Gastroesophageal sphincter (tissue), 4 donors: ENCODE measurements at regions not wholly inside any gene's neighbourhood (a gene's known extent, or its start where the extent isn't known, plus 50 kb on each side); places are given as distances from the start of the nearest gene placed in this dataset.

Source experiments
- ATAC-seq: fragments of 150-250 bp; one replicate; pipeline ENCODE4 v1.9.1; 2016; ENCODE audit warnings: mild to moderate bottlenecking, moderate library complexity
- H3K27ac ChIP-seq, 4 donors: fragments of 200-600 bp; sonication (generic) in 3 of 4; 1 replicate in 3 of 4; 2 replicates in 1 of 4; pipeline ENCODE4 v1.5.1; 2016 to 2019
- H3K27me3 ChIP-seq: fragments of 200-600 bp; sonication (generic); one replicate; pipeline ENCODE4 v1.5.1; 2019
- H3K36me3 ChIP-seq, 2 donors: fragments of 200-600 bp; sonication (generic); one replicate each; pipeline ENCODE4 v1.5.1; 2019; ENCODE audit warnings: control low read depth in 1 of 2
- H3K4me1 ChIP-seq, 3 donors: fragments of 200-600 bp; sonication (generic); 1 replicate in 2 of 3; 2 replicates in 1 of 3; pipeline ENCODE4 v1.5.1; 2016 to 2019; ENCODE audit warnings: control low read depth in 2 of 3
- H3K4me3 ChIP-seq, 2 donors: fragments of 200-600 bp; sonication (generic); one replicate each; pipeline ENCODE4 v1.5.1; 2019; ENCODE audit warnings: mild to moderate bottlenecking in 1 of 2, moderate library complexity in 1 of 2
- H3K9me3 ChIP-seq, 3 donors: fragments of 200-600 bp; sonication (generic); one replicate each; pipeline ENCODE4 v1.5.1; 2017 to 2019; ENCODE audit warnings: control low read depth in 2 of 3
- CTCF ChIP-seq, 4 experiments: fragments of 200-600 bp in 2 of 4; fragments of 450-650 bp in 2 of 4; sonication (generic) in 1 of 4; IDR thresholded peaks; one replicate each; pipeline ENCODE4 v1.5.1; 2017 to 2019; ENCODE audit warnings: antibody characterized with exemption in 4 of 4, mild to moderate bottlenecking in 2 of 4, moderate library complexity in 2 of 4
- EP300 ChIP-seq: sonication (generic); formaldehyde crosslinking; IDR thresholded peaks from one replicate; pipeline ENCODE4 v1.6.1; 2017; ENCODE audit warnings: antibody characterized with exemption, mild to moderate bottlenecking
- POLR2A ChIP-seq, 2 donors: fragments of 450-650 bp; IDR thresholded peaks; one replicate each; pipeline ENCODE4 v1.6.1; 2017; ENCODE audit warnings: antibody characterized with exemption in 2 of 2, mild to moderate bottlenecking in 2 of 2, moderate library complexity in 1 of 2
- POLR2AphosphoS5 ChIP-seq: sonication (generic); formaldehyde crosslinking; IDR thresholded peaks from one replicate; pipeline ENCODE4 v1.6.1; 2017; ENCODE audit warnings: antibody characterized with exemption
- WGBS, 2 donors: methylation state at CpG; one replicate each; pipeline ENCODE4 v1.1.5; 2018; ENCODE audit warnings: low coverage in 1 of 2; 5-methylcytosine and 5-hydroxymethylcytosine counted together

GRCh38 chr11:109954534-109954933 lies 138.7 kb upstream of the ZC3H12C start:
- Histone ChIP-seq H3K27me3 (no peaks in the 10 kb centered on the region), H3K36me3 (no peaks in the 10 kb centered on the region), H3K4me3 (no peak overlapping the region), H3K9me3 (no peaks in the 10 kb centered on the region), H3K27ac (no peak overlapping the region), H3K4me1 (no peaks in the 10 kb centered on the region)
- TF ChIP-seq CTCF (IDR thresholded peaks at IDR 0.05) (no peak), POLR2AphosphoS5 (no peak), POLR2A (IDR thresholded peaks at IDR 0.05) (no peak), EP300 (no peak)
- no peak for ATAC-seq
- 88 to 100% methylated on average over 1 to 2 of the region's 2 CpGs for WGBS, 2 donors

- H3K27ac ChIP-seq, result no peak overlapping the region
- H3K4me1 ChIP-seq, result peaks cover 0 to 7% (median 0%) of the 10 kb centered on the region in 3 donors
- no peak overlapping the region for H3K4me3 ChIP-seq
- no peak for ATAC-seq
- 76 to 83% methylated on average over 3 of the region's 3 CpGs for WGBS, 2 donors
- TF ChIP-seq EP300 (no peak), CTCF (IDR thresholded peaks at IDR 0.05) (no peak), POLR2AphosphoS5 (no peak), POLR2A (IDR thresholded peaks at IDR 0.05) (no peak)
- H3K27me3 ChIP-seq, result no peaks in the 10 kb centered on the region
- H3K9me3 ChIP-seq, result no peaks in the 10 kb centered on the region
- H3K36me3 ChIP-seq, result no peaks in the 10 kb centered on the region
Measured at GRCh38 chr11:109956124-109956793, 136.9 kb upstream of the ZC3H12C start.

- H3K9me3 ChIP-seq, result no peaks in the 10 kb centered on the region
- H3K27me3 ChIP-seq, result no peaks in the 10 kb centered on the region
- ATAC-seq, result no peak
- 68 to 81% methylated on average over 5 to 6 of the region's 6 CpGs for WGBS, 2 donors
- no peak overlapping the region for H3K27ac ChIP-seq
- no peak overlapping the region for H3K4me3 ChIP-seq
- TF ChIP-seq POLR2AphosphoS5 (no peak), CTCF (IDR thresholded peaks at IDR 0.05) (no peak), EP300 (no peak), POLR2A (IDR thresholded peaks at IDR 0.05) (no peak)
- H3K4me1 ChIP-seq, result peaks cover 0 to 7% (median 0%) of the 10 kb centered on the region in 3 donors
- H3K36me3 ChIP-seq, result no peaks in the 10 kb centered on the region
Measured at GRCh38 chr11:109957000-109957399, 136.2 kb upstream of the ZC3H12C start.

GRCh38 chr11:109957601-109958000 lies 135.6 kb upstream of the ZC3H12C start:
- H3K4me3 ChIP-seq, result no peak overlapping the region
- H3K27ac ChIP-seq, result no peak overlapping the region
- peaks cover 0 to 7% (median 0%) of the 10 kb centered on the region in 3 donors for H3K4me1 ChIP-seq
- no peaks in the 10 kb centered on the region for H3K27me3 ChIP-seq
- no peaks in the 10 kb centered on the region for H3K36me3 ChIP-seq
- no peak for ATAC-seq
- H3K9me3 ChIP-seq, result no peaks in the 10 kb centered on the region
- TF ChIP-seq EP300 (no peak), POLR2AphosphoS5 (no peak), POLR2A (IDR thresholded peaks at IDR 0.05) (no peak), CTCF (IDR thresholded peaks at IDR 0.05) (no peak)

- Histone ChIP-seq H3K4me3 (no peak overlapping the region), H3K27me3 (no peaks in the 10 kb centered on the region), H3K9me3 (no peaks in the 10 kb centered on the region), H3K27ac (no peak overlapping the region), H3K4me1 (peaks cover 0 to 7% (median 0%) of the 10 kb centered on the region in 3 donors), H3K36me3 (no peaks in the 10 kb centered on the region)
- ATAC-seq, result no peak
- 78 to 85% methylated on average over 7 to 8 of the region's 9 CpGs for WGBS, 2 donors
- TF ChIP-seq EP300 (no peak), POLR2AphosphoS5 (no peak), POLR2A (IDR thresholded peaks at IDR 0.05) (no peak), CTCF (IDR thresholded peaks at IDR 0.05) (no peak)
Measured at GRCh38 chr11:109958131-109958820, 134.9 kb upstream of the ZC3H12C start.
